T-helper 17 cell (primary cell): ENCODE measurements at regions not wholly inside any gene's neighbourhood (a gene's known extent, or its start where the extent isn't known, plus 50 kb on each side); places are given as distances from the start of the nearest gene placed in this dataset.
"Not testable (repeated sequence)": the region's sequence is repeated elsewhere in the genome, so short reads cannot be mapped to it uniquely, and the experiment has no call there.

Source experiments
- ATAC-seq: fragments of 150-1000 bp; cut with Tn5 transposase; 2 replicates; pipeline ENCODE4 v1.10.0; 2021; ENCODE audit warnings: mild to moderate bottlenecking, moderate library complexity
- DNase-seq, 3 donors: peaks; one replicate each; pipeline versions ENCODE4 v3.0.0 to v3.0.0-alpha.2; 2020 to 2021
- H3K9me3 ChIP-seq: one replicate; pipeline ENCODE4 v1.7.0; 2013; ENCODE audit warnings: low read length, mild to moderate bottlenecking; ENCODE audit not compliant: control insufficient read depth, poor library complexity, severe bottlenecking
- H3K27ac Mint-ChIP-seq: one replicate; pipeline ENCODE4 v1.8.0; 2022; ENCODE audit warnings: mild to moderate bottlenecking, moderate library complexity, mixed read lengths
- H3K27me3 Mint-ChIP-seq: one replicate; pipeline ENCODE4 v1.8.0; 2022; ENCODE audit warnings: mixed read lengths
- H3K36me3 Mint-ChIP-seq: one replicate; pipeline ENCODE4 v1.8.0; 2022; ENCODE audit warnings: low read depth, mixed read lengths
- H3K4me1 Mint-ChIP-seq: one replicate; pipeline ENCODE4 v1.8.0; 2022; ENCODE audit warnings: mild to moderate bottlenecking, mixed read lengths
- H3K4me3 Mint-ChIP-seq: one replicate; pipeline ENCODE4 v1.8.0; 2022; ENCODE audit warnings: mild to moderate bottlenecking, moderate library complexity, mixed read lengths

- ATAC-seq, H3K36me3 Mint-ChIP-seq, DNase-seq, H3K27me3 Mint-ChIP-seq, H3K27ac Mint-ChIP-seq, H3K9me3 ChIP-seq, H3K4me1 Mint-ChIP-seq, H3K4me3 Mint-ChIP-seq: not testable (repeated sequence)
These were observed 1430.4 kb upstream of the FLRT2 start for GRCh38 chr14:84099560-84099959.

GRCh38 chr14:84107835-84108343 lies 1422.1 kb upstream of the FLRT2 start:
- Mint-ChIP-seq H3K27ac (no peak overlapping the region), H3K4me1 (no peaks in the 10 kb centered on the region), H3K27me3 (no peaks in the 10 kb centered on the region), H3K36me3 (no peaks in the 10 kb centered on the region), H3K4me3 (no peak overlapping the region)
- DNase-seq (no peak), ATAC-seq (no peak)
- peaks cover 3% of the 10 kb centered on the region for H3K9me3 ChIP-seq

- H3K4me3 Mint-ChIP-seq: no peak overlapping the region
- H3K36me3 Mint-ChIP-seq: no peaks in the 10 kb centered on the region
- H3K27me3 Mint-ChIP-seq: no peaks in the 10 kb centered on the region
- no peaks in the 10 kb centered on the region for H3K4me1 Mint-ChIP-seq
- DNase-seq (no peak), ATAC-seq (no peak)
- H3K27ac Mint-ChIP-seq: no peak overlapping the region
- peaks cover 3% of the 10 kb centered on the region for H3K9me3 ChIP-seq
These were observed 1421.0 kb upstream of the FLRT2 start for GRCh38 chr14:84108746-84109457.

- ATAC-seq: no peak
- DNase-seq: no peak
- H3K36me3 Mint-ChIP-seq: no peaks in the 10 kb centered on the region
- no peak overlapping the region for H3K4me3 Mint-ChIP-seq
- H3K27me3 Mint-ChIP-seq: no peaks in the 10 kb centered on the region
- H3K9me3 ChIP-seq: peaks cover 3% of the 10 kb centered on the region
- no peaks in the 10 kb centered on the region for H3K4me1 Mint-ChIP-seq
- H3K27ac Mint-ChIP-seq: no peak overlapping the region
These were observed 1417.4 kb upstream of the FLRT2 start for GRCh38 chr14:84112589-84112988.

- H3K9me3 ChIP-seq: no peaks in the 10 kb centered on the region
- H3K27ac Mint-ChIP-seq: no peak overlapping the region
- H3K36me3 Mint-ChIP-seq: no peaks in the 10 kb centered on the region
- no peaks in the 10 kb centered on the region for H3K4me1 Mint-ChIP-seq
- ATAC-seq (no peak), DNase-seq (no peak)
- H3K4me3 Mint-ChIP-seq: no peak overlapping the region
- H3K27me3 Mint-ChIP-seq: no peaks in the 10 kb centered on the region
These were observed 1404.3 kb upstream of the FLRT2 start for GRCh38 chr14:84125676-84126075.

- no peaks in the 10 kb centered on the region for H3K36me3 Mint-ChIP-seq
- DNase-seq: no peak
These were observed 1402.4 kb upstream of the FLRT2 start for GRCh38 chr14:84127495-84127894.

GRCh38 chr14:84128050-84128449 lies 1401.9 kb upstream of the FLRT2 start:
- no peak overlapping the region for H3K4me3 Mint-ChIP-seq
- H3K27me3 Mint-ChIP-seq: no peaks in the 10 kb centered on the region
- no peak overlapping the region for H3K27ac Mint-ChIP-seq
- no peaks in the 10 kb centered on the region for H3K4me1 Mint-ChIP-seq
- ATAC-seq (no peak), DNase-seq (no peak)
- H3K9me3 ChIP-seq: no peaks in the 10 kb centered on the region
- no peaks in the 10 kb centered on the region for H3K36me3 Mint-ChIP-seq

More at GRCh38 chr14:84127495-84127894, 1402.4 kb upstream of the FLRT2 start:
- Mint-ChIP-seq H3K27ac (no peak overlapping the region), H3K27me3 (no peaks in the 10 kb centered on the region), H3K4me1 (no peaks in the 10 kb centered on the region), H3K4me3 (no peak overlapping the region)
- no peak for ATAC-seq
- H3K9me3 ChIP-seq: no peaks in the 10 kb centered on the region

- no peaks in the 10 kb centered on the region for H3K27me3 Mint-ChIP-seq
- no peak overlapping the region for H3K4me3 Mint-ChIP-seq
- H3K36me3 Mint-ChIP-seq: no peaks in the 10 kb centered on the region
- no peak overlapping the region for H3K27ac Mint-ChIP-seq
- no peaks in the 10 kb centered on the region for H3K4me1 Mint-ChIP-seq
- no peaks in the 10 kb centered on the region for H3K9me3 ChIP-seq
- ATAC-seq (no peak), DNase-seq (no peak)
These were observed 1400.9 kb upstream of the FLRT2 start for GRCh38 chr14:84129007-84129406.

- H3K36me3 Mint-ChIP-seq: no peaks in the 10 kb centered on the region
- no peaks in the 10 kb centered on the region for H3K27me3 Mint-ChIP-seq
- H3K9me3 ChIP-seq: no peaks in the 10 kb centered on the region
- H3K4me3 Mint-ChIP-seq: no peak overlapping the region
- ATAC-seq (no peak), DNase-seq (no peak)
- no peak overlapping the region for H3K27ac Mint-ChIP-seq
- no peaks in the 10 kb centered on the region for H3K4me1 Mint-ChIP-seq
These were observed 1400.0 kb upstream of the FLRT2 start for GRCh38 chr14:84129941-84130340.

- Mint-ChIP-seq H3K27ac (no peak overlapping the region), H3K4me1 (no peaks in the 10 kb centered on the region), H3K27me3 (no peaks in the 10 kb centered on the region), H3K4me3 (no peak overlapping the region), H3K36me3 (no peaks in the 10 kb centered on the region)
- ATAC-seq (no peak), DNase-seq (no peak)
- H3K9me3 ChIP-seq: no peaks in the 10 kb centered on the region
These were observed 1398.0 kb upstream of the FLRT2 start for GRCh38 chr14:84131924-84132323.

- DNase-seq (no peak), ATAC-seq (no peak)
- H3K4me1 Mint-ChIP-seq: no peaks in the 10 kb centered on the region
- no peak overlapping the region for H3K4me3 Mint-ChIP-seq
- H3K27ac Mint-ChIP-seq: no peak overlapping the region
- no peaks in the 10 kb centered on the region for H3K9me3 ChIP-seq
- H3K27me3 Mint-ChIP-seq: no peaks in the 10 kb centered on the region
- no peaks in the 10 kb centered on the region for H3K36me3 Mint-ChIP-seq
These were observed 1385.8 kb upstream of the FLRT2 start for GRCh38 chr14:84144166-84144565.

GRCh38 chr14:84152452-84152851 lies 1377.5 kb upstream of the FLRT2 start:
- Mint-ChIP-seq H3K27ac (no peak overlapping the region), H3K27me3 (no peaks in the 10 kb centered on the region), H3K36me3 (no peaks in the 10 kb centered on the region), H3K4me1 (no peaks in the 10 kb centered on the region), H3K4me3 (no peak overlapping the region)
- DNase-seq (no peak), ATAC-seq (no peak)
- H3K9me3 ChIP-seq: peaks cover 7% of the 10 kb centered on the region

GRCh38 chr14:84162633-84163032 lies 1367.3 kb upstream of the FLRT2 start:
- DNase-seq (no peak), ATAC-seq (no peak)
- H3K36me3 Mint-ChIP-seq: no peaks in the 10 kb centered on the region
- H3K9me3 ChIP-seq: no peaks in the 10 kb centered on the region
- H3K27ac Mint-ChIP-seq: no peak overlapping the region
- no peaks in the 10 kb centered on the region for H3K27me3 Mint-ChIP-seq
- H3K4me3 Mint-ChIP-seq: no peak overlapping the region
- H3K4me1 Mint-ChIP-seq: no peaks in the 10 kb centered on the region

- ATAC-seq (no peak), DNase-seq (no peak)
- Mint-ChIP-seq H3K36me3 (no peaks in the 10 kb centered on the region), H3K4me1 (no peaks in the 10 kb centered on the region), H3K27me3 (no peaks in the 10 kb centered on the region), H3K27ac (no peak overlapping the region), H3K4me3 (no peak overlapping the region)
- no peaks in the 10 kb centered on the region for H3K9me3 ChIP-seq
These were observed 1362.9 kb upstream of the FLRT2 start for GRCh38 chr14:84167026-84167425.
